H1 (cell line): ENCODE measurements at regions not wholly inside any gene's neighbourhood (a gene's known extent, or its start where the extent isn't known, plus 50 kb on each side); places are given as distances from the start of the nearest gene placed in this dataset.
A peak's percentile ranks its signal among the peaks of the same experiment; 100 is the strongest.
"Not testable (repeated sequence)": the region's sequence is repeated elsewhere in the genome, so short reads cannot be mapped to it uniquely, and the experiment has no call there.

Experiments used
- CTCF ChIA-PET: fragments of 300-600 bp; sonication (Branson Sonifier 250); formaldehyde crosslinking; loops from one replicate; lab custom pipeline; 2021; ENCODE audit not compliant: partially characterized antibody; lab: Charles Lee
- POLR2A ChIA-PET: fragments of 300-600 bp; sonication (Branson Sonifier 250); formaldehyde crosslinking; loops from one replicate; lab custom pipeline; 2021; ENCODE audit warnings: inconsistent platforms; ENCODE audit not compliant: partially characterized antibody; lab: Charles Lee
- DNase-seq, 2 experiments: peaks; one replicate each; pipeline versions ENCODE4 v3.0.0 to v3.0.0-alpha.2; 2010 to 2022; ENCODE audit warnings: low spot score in 2 of 2, low read depth in 1 of 2, mixed read lengths in 1 of 2
- FAIRE-seq: peaks from 2 replicates; lab custom pipeline; 2011; peaks lifted over from hg19 to GRCh38; lab: Jason Lieb, UNC
- H2AFZ ChIP-seq: 2 replicates; pipeline ENCODE4 v1.8.1; 2012; ENCODE audit warnings: low read length, inconsistent platforms
- H2AK5ac ChIP-seq: 2 replicates; pipeline ENCODE4 v1.6.1; 2013; ENCODE audit warnings: low read depth, low read length
- H2BK120ac ChIP-seq: replicated peaks from 2 replicates; pipeline ENCODE3; 2013; ENCODE audit warnings: low read depth, low read length, inconsistent platforms
- H2BK12ac ChIP-seq: 2 replicates; pipeline ENCODE4 v1.6.1; 2013; ENCODE audit warnings: low read depth, low read length
- H2BK15ac ChIP-seq: 2 replicates; pipeline ENCODE4 v1.6.1; 2013; ENCODE audit warnings: low read length
- H2BK20ac ChIP-seq: 2 replicates; pipeline ENCODE4 v1.6.1; 2013; ENCODE audit warnings: low read length
- H2BK5ac ChIP-seq: 2 replicates; pipeline ENCODE4 v1.6.1; 2013; ENCODE audit warnings: low read depth, low read length
- H3K14ac ChIP-seq: 2 replicates; pipeline ENCODE4 v1.6.1; 2013; ENCODE audit warnings: inconsistent platforms; ENCODE audit not compliant: insufficient read length
- H3K18ac ChIP-seq: 2 replicates; pipeline ENCODE4 v1.6.1; 2013; ENCODE audit warnings: low read length; ENCODE audit errors: extremely low read depth
- H3K23ac ChIP-seq: 2 replicates; pipeline ENCODE4 v1.6.1; 2013; ENCODE audit warnings: inconsistent platforms; ENCODE audit not compliant: insufficient read length
- H3K23me2 ChIP-seq: 2 replicates; pipeline ENCODE4 v1.6.1; 2013; ENCODE audit warnings: low read depth, low read length
- H3K27ac ChIP-seq: 2 replicates; pipeline ENCODE4 v1.6.1; 2011; ENCODE audit warnings: low read depth, low read length, inconsistent platforms
- H3K27me3 ChIP-seq, 4 experiments: replicated peaks in 1 of 4; 1 replicate in 1 of 4; 2 replicates in 3 of 4; pipeline versions ENCODE4 v1.6.1 to v1.8.1; 2011 to 2013; ENCODE audit warnings: low read length in 3 of 4, mild to moderate bottlenecking in 3 of 4, inconsistent platforms in 2 of 4, mixed read lengths in 2 of 4, moderate library complexity in 1 of 4; ENCODE audit not compliant: control insufficient read depth in 3 of 4, insufficient read depth in 3 of 4; ENCODE audit errors: extremely low read depth in 1 of 4
- H3K36me3 ChIP-seq, 4 experiments: 2 replicates each; pipeline versions ENCODE4 v1.6.1 to v1.8.1; 2011 to 2013; ENCODE audit warnings: mild to moderate bottlenecking in 4 of 4, low read length in 3 of 4, moderate library complexity in 2 of 4, control low read depth in 1 of 4, inconsistent platforms in 1 of 4; ENCODE audit not compliant: insufficient read depth in 4 of 4, control insufficient read depth in 2 of 4
- H3K4ac ChIP-seq: replicated peaks from 2 replicates; pipeline ENCODE3; 2013; ENCODE audit warnings: low read length, low read depth, mixed read lengths, inconsistent platforms; ENCODE audit not compliant: insufficient read length
- H3K4me1 ChIP-seq, 4 experiments: replicated peaks in 1 of 4; 1 replicate in 1 of 4; 2 replicates in 3 of 4; pipeline versions ENCODE4 v1.6.1 to v1.8.1; 2011 to 2013; ENCODE audit warnings: low read length in 3 of 4, inconsistent platforms in 2 of 4, mixed read lengths in 1 of 4; ENCODE audit not compliant: insufficient read depth in 4 of 4, control insufficient read depth in 3 of 4
- H3K4me2 ChIP-seq, 2 experiments: 2 replicates each; pipeline versions ENCODE4 v1.6.1 to v1.8.1; 2011 to 2013; ENCODE audit warnings: low read depth in 2 of 2, low read length in 2 of 2, control low read depth in 1 of 2, inconsistent platforms in 1 of 2, mild to moderate bottlenecking in 1 of 2; ENCODE audit not compliant: insufficient read depth in 1 of 2
- H3K4me3 ChIP-seq, 4 experiments: fragments of 200-600, 300-600 bp in 1 of 4; sonication (generic), shearing (Covaris generic), sonication (Bioruptor Twin) in 1 of 4; 2 replicates each; pipeline versions ENCODE4 v1.5.1 to v1.8.1; 2011 to 2016; ENCODE audit warnings: low read length in 4 of 4, low read depth in 3 of 4, control low read depth in 2 of 4, inconsistent platforms in 2 of 4, mild to moderate bottlenecking in 2 of 4, mixed read lengths in 1 of 4, moderate library complexity in 1 of 4; ENCODE audit not compliant: insufficient read depth in 2 of 4; ENCODE audit errors: extremely low read depth in 1 of 4
- H3K56ac ChIP-seq: replicated peaks from 2 replicates; pipeline ENCODE3; 2013; ENCODE audit warnings: low read depth, mild to moderate bottlenecking, mixed read lengths, low read length, inconsistent platforms; ENCODE audit not compliant: insufficient read length
- H3K79me1 ChIP-seq: 2 replicates; pipeline ENCODE4 v1.6.1; 2013; ENCODE audit warnings: low read depth, low read length, control low read depth
- H3K79me2 ChIP-seq, 2 experiments: 2 replicates each; pipeline versions ENCODE4 v1.6.1 to v1.8.1; 2012 to 2013; ENCODE audit warnings: low read length in 2 of 2, mild to moderate bottlenecking in 2 of 2, inconsistent platforms in 1 of 2; ENCODE audit not compliant: insufficient read depth in 2 of 2, control insufficient read depth in 1 of 2
- H3K9ac ChIP-seq, 4 experiments: replicated peaks in 1 of 4; 1 replicate in 1 of 4; 2 replicates in 3 of 4; pipeline versions ENCODE4 v1.6.1 to v1.8.1; 2011 to 2013; ENCODE audit warnings: low read depth in 3 of 4, low read length in 3 of 4, control low read depth in 2 of 4, mild to moderate bottlenecking in 2 of 4, moderate library complexity in 2 of 4, inconsistent platforms in 1 of 4; ENCODE audit errors: extremely low read depth in 1 of 4
- H3K9me3 ChIP-seq, 2 experiments: 2 replicates each; pipeline versions ENCODE4 v1.6.1 to v1.8.1; 2012 to 2013; ENCODE audit warnings: mild to moderate bottlenecking in 2 of 2, moderate library complexity in 2 of 2, control low read depth in 1 of 2, inconsistent platforms in 1 of 2, low read depth in 1 of 2, low read length in 1 of 2, mixed read lengths in 1 of 2; ENCODE audit not compliant: insufficient read depth in 2 of 2
- H4K20me1 ChIP-seq, 2 experiments: replicated peaks in 1 of 2; 2 replicates each; pipeline versions ENCODE3 to v1.8.1; 2011 to 2013; ENCODE audit warnings: inconsistent platforms in 2 of 2, low read length in 2 of 2, mild to moderate bottlenecking in 1 of 2; ENCODE audit not compliant: insufficient read depth in 2 of 2, control insufficient read depth in 1 of 2
- H4K5ac ChIP-seq: 2 replicates; pipeline ENCODE4 v1.6.1; 2013; ENCODE audit warnings: low read length, low read depth, mixed read lengths, inconsistent platforms; ENCODE audit not compliant: insufficient read length
- H4K8ac ChIP-seq: 2 replicates; pipeline ENCODE4 v1.8.0; 2013; ENCODE audit warnings: mild to moderate bottlenecking, moderate library complexity, low read length, inconsistent platforms; ENCODE audit not compliant: insufficient read depth; ENCODE audit errors: extremely low read depth
- H4K91ac ChIP-seq: replicated peaks from 2 replicates; pipeline ENCODE3; 2013; ENCODE audit warnings: low read length, mixed read lengths, inconsistent platforms; ENCODE audit not compliant: insufficient read length
- RAD21 ChIP-seq, 2 experiments: IDR thresholded peaks in 1 of 2; conservative IDR thresholded peaks in 1 of 2; 2 replicates each; pipeline ENCODE4 v1.6.1; 2011; ENCODE audit warnings: low read depth in 2 of 2, low read length in 2 of 2, improper control_type of control experiment in 1 of 2, inconsistent platforms in 1 of 2, mild to moderate bottlenecking in 1 of 2, moderate library complexity in 1 of 2
- WGBS, 2 experiments: shearing (Covaris generic) in 1 of 2; methylation state at CpG; one replicate each; pipeline versions ENCODE4 v1.1.6 to v1.1.7; 2013 to 2015; ENCODE audit warnings: low lambda C conversion rate in 2 of 2, mixed read lengths in 2 of 2, inconsistent platforms in 1 of 2, low coverage in 1 of 2, missing lambda C conversion rate in 1 of 2; ENCODE audit not compliant: insufficient replicate concordance in 2 of 2, insufficient coverage in 1 of 2, insufficient read length in 1 of 2; ENCODE audit errors: extremely low coverage in 1 of 2, missing lambda C conversion rate in 1 of 2; 5-methylcytosine and 5-hydroxymethylcytosine counted together
- TF ChIP-seq, protein P1 (sequence below), 3 experiments: IDR thresholded peaks; 1 replicate in 2 of 3; 2 replicates in 1 of 3; pipeline versions ENCODE4 v1.5.1 to v1.6.1; 2011; ENCODE audit warnings: low read length in 3 of 3, mild to moderate bottlenecking in 3 of 3, inconsistent platforms in 2 of 3, low read depth in 1 of 3, moderate library complexity in 1 of 3; ENCODE audit not compliant: insufficient read depth in 1 of 3; ENCODE audit errors: control extremely low read depth in 1 of 3

DNA sequence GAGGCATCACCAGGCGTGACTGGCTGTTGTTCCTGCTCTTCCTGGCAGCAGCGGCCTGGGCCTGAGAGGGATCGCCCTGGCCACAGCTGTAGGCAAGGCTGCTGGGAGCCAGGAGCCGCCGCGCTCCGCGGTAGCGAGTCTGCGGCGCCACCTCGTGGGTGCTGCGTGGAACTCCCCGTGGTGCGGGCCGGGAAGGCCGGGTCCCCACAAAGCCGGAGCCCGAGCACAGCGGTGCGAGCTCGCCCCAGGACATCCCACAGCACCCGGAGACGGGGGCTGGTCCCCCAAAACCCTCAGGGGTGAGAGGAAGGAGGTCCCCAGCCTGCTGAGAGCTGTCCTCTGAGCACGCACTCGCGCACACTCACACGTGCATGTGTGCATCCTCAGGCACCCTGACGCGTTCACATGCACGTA is 320.0 kb upstream of the PLGLB1 start:
- H3K4ac ChIP-seq, H3K27ac ChIP-seq, H2BK5ac ChIP-seq, H2BK20ac ChIP-seq, H4K91ac ChIP-seq, H4K20me1 ChIP-seq, H3K4me1 ChIP-seq, H2BK15ac ChIP-seq, H3K9me3 ChIP-seq, H4K5ac ChIP-seq, H3K18ac ChIP-seq, H3K79me2 ChIP-seq, H2AFZ ChIP-seq, POLR2A ChIA-PET, CTCF ChIA-PET, H3K4me2 ChIP-seq, FAIRE-seq, H3K79me1 ChIP-seq, H3K56ac ChIP-seq, H3K23ac ChIP-seq, H3K36me3 ChIP-seq, H2BK120ac ChIP-seq, H2BK12ac ChIP-seq, H3K14ac ChIP-seq, H3K4me3 ChIP-seq, H3K23me2 ChIP-seq, H3K9ac ChIP-seq, H3K27me3 ChIP-seq: not testable (repeated sequence)
- H4K8ac ChIP-seq = peak overlapping the region; percentile 51; the same call in 1 of the 2 replicates
- peak overlapping the region; percentile 71; the same call in 1 of the 2 replicates for H2AK5ac ChIP-seq
- DNase-seq = peak in 1 of 2 experiments; percentile 82
- WGBS, 2 experiments = 38% methylated on average over 31 of the region's 31 CpGs; no CpG with 5 or more reads in 1 of the 2 experiments
- TF ChIP-seq, protein P1, sequence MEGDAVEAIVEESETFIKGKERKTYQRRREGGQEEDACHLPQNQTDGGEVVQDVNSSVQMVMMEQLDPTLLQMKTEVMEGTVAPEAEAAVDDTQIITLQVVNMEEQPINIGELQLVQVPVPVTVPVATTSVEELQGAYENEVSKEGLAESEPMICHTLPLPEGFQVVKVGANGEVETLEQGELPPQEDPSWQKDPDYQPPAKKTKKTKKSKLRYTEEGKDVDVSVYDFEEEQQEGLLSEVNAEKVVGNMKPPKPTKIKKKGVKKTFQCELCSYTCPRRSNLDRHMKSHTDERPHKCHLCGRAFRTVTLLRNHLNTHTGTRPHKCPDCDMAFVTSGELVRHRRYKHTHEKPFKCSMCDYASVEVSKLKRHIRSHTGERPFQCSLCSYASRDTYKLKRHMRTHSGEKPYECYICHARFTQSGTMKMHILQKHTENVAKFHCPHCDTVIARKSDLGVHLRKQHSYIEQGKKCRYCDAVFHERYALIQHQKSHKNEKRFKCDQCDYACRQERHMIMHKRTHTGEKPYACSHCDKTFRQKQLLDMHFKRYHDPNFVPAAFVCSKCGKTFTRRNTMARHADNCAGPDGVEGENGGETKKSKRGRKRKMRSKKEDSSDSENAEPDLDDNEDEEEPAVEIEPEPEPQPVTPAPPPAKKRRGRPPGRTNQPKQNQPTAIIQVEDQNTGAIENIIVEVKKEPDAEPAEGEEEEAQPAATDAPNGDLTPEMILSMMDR (IDR thresholded peaks at IDR 0.05; ENCODE audit: control extremely low read depth in 1 of 3, insufficient read depth in 1 of 3, low read depth in 1 of 3, low read length in 3 of 3) = peak; percentile 25 to 43 (median 32)
- peak; percentile 60 to 64 for TF ChIP-seq RAD21 (IDR thresholded peaks at IDR 0.05 in 1 of 2, conservative IDR thresholded peaks at IDR 0.05 in 1 of 2; ENCODE audit: low read depth in 2 of 2, low read length in 2 of 2)
